ENCODE measurements at regions not wholly inside any gene's neighbourhood (a gene's known extent, or its start where the extent isn't known, plus 50 kb on each side); places are given as distances from the start of the nearest gene placed in this dataset.

- Histone ChIP-seq H3K9me3 (no peaks in the 10 kb centered on the region), H3K27ac (no peak overlapping the region), H3K4me3 (no peak overlapping the region), H3K27me3 (no peaks in the 10 kb centered on the region), H3K36me3 (ENCODE audit: low read depth, missing control alignments) (no peaks in the 10 kb centered on the region), H3K4me1 (no peaks in the 10 kb centered on the region)
- WGBS, 2 donors = 38 to 58% methylated on average over 1 of the region's 1 CpG
- no peak for TF ChIP-seq POLR2A (IDR thresholded peaks at IDR 0.05)
- no peak for TF ChIP-seq CTCF (IDR thresholded peaks at IDR 0.05)
- DNase-seq = no peak
- intact Hi-C loops (cut with DNase I; ENCODE audit: low total_unique reads) = no loop called here
Observed at GRCh38 chr3:86562090-86562489, 428.9 kb downstream of the VGLL3 start.

- H3K27me3 ChIP-seq = no peaks in the 10 kb centered on the region
- TF ChIP-seq CTCF (IDR thresholded peaks at IDR 0.05) = no peak
- no peak for TF ChIP-seq POLR2A (IDR thresholded peaks at IDR 0.05)
- intact Hi-C loops (cut with DNase I; ENCODE audit: low total_unique reads) = no loop called here
Observed at GRCh38 chr3:86561215-86561614, 429.7 kb downstream of the VGLL3 start.

DNA sequence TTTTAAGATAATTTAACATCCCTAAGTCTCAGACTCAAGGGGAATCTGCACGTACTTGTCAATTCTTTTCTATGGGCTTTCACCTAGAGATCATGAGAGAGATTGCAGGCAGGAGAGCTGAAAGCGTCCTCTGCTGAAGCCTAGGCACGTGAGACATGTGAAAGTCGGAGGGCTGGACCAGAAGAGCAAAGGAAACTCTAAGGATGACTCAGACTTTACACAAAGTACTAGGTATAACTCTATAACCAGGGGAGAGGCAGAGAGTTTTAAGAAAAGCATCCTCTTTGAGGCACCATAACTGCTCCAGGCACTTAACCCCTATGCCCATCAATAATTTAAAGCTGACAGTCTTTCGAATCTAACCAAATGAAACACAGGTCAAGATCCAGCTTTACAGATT lies 436.6 kb downstream of the VGLL3 start:
- TF ChIP-seq POLR2A (IDR thresholded peaks at IDR 0.05) (no peak), CTCF (IDR thresholded peaks at IDR 0.05) (no peak)
- Histone ChIP-seq H3K27me3 (no peaks in the 10 kb centered on the region), H3K4me1 (no peaks in the 10 kb centered on the region), H3K4me3 (no peak overlapping the region), H3K27ac (no peak overlapping the region), H3K9me3 (no peaks in the 10 kb centered on the region), H3K36me3 (ENCODE audit: low read depth, missing control alignments) (no peaks in the 10 kb centered on the region)
- intact Hi-C loops (cut with DNase I; ENCODE audit: low total_unique reads) = no loop called here
- 53 to 67% methylated on average over 5 of the region's 5 CpGs for WGBS, 2 donors
- DNase-seq = no peak

More at GRCh38 chr3:86561215-86561614, 429.7 kb downstream of the VGLL3 start:
- 59 to 73% methylated on average over 5 of the region's 5 CpGs for WGBS, 2 donors
- Histone ChIP-seq H3K4me3 (no peak overlapping the region), H3K36me3 (ENCODE audit: low read depth, missing control alignments) (no peaks in the 10 kb centered on the region), H3K4me1 (no peaks in the 10 kb centered on the region), H3K27ac (no peak overlapping the region), H3K9me3 (no peaks in the 10 kb centered on the region)
- DNase-seq = no peak

DNA sequence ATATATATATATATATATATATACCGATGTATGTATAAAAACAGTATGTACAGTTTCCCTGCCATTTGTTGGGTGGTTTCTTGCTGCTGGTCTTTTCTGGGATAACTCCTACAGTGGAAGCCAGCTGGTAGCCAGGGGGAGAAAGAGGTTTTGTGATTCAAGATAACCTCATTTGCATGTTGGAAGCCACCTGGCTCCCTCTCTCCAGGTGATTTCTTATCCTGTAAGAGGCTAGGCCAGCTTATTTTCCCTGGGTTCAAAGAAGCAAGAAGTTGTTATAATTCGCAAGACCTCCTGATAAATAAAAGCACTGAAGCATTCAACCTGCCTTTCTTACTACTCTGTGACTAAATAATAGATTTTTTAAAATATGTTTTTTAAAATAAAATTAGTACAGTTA lies 443.3 kb downstream of the VGLL3 start:
- Histone ChIP-seq H3K27ac (no peak overlapping the region), H3K9me3 (no peaks in the 10 kb centered on the region), H3K4me1 (no peaks in the 10 kb centered on the region), H3K4me3 (no peak overlapping the region), H3K36me3 (ENCODE audit: low read depth, missing control alignments) (no peaks in the 10 kb centered on the region), H3K27me3 (no peaks in the 10 kb centered on the region)
- 45 to 68% methylated on average over 2 of the region's 2 CpGs for WGBS, 2 donors
- DNase-seq = no peak
- intact Hi-C loops (cut with DNase I; ENCODE audit: low total_unique reads) = no loop called here
- TF ChIP-seq POLR2A (IDR thresholded peaks at IDR 0.05) (no peak), CTCF (IDR thresholded peaks at IDR 0.05) (no peak)

DNA sequence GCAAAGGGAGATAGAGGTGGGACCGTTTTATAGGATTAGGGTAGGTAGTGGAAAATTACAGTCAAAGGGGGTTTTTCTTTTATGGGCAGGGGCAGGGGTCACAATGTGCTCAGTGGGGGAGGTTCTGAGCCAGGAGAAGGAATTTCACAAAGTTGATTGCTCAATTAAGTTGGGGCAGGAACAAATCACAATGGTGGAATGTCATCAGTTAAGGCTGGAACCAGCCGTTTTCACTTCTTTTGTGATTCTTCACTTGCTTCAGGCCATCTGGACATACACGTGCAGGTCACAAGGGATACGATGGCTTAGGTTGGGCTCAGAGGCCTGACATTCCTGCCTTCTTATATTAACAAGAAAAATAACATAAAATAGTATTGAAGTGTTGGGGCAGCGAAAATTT lies 453.8 kb downstream of the VGLL3 start:
- TF ChIP-seq CTCF (IDR thresholded peaks at IDR 0.05) = no peak
- TF ChIP-seq POLR2A (IDR thresholded peaks at IDR 0.05) = no peak
- no peak for DNase-seq
- no peak overlapping the region for H3K4me3 ChIP-seq

More for the DNA sequence above, 453.8 kb downstream of the VGLL3 start:
- intact Hi-C loops (cut with DNase I; ENCODE audit: low total_unique reads) = no loop called here
- Histone ChIP-seq H3K9me3 (no peaks in the 10 kb centered on the region), H3K36me3 (ENCODE audit: low read depth, missing control alignments) (no peaks in the 10 kb centered on the region), H3K27me3 (no peaks in the 10 kb centered on the region), H3K27ac (no peak overlapping the region), H3K4me1 (no peaks in the 10 kb centered on the region)
- 73 to 77% methylated on average over 5 of the region's 5 CpGs for WGBS, 2 donors

Measured in testis (tissue), 2 donors.